GM19043 (cell line): ENCODE measurements at regions not wholly inside any gene's neighbourhood (a gene's known extent, or its start where the extent isn't known, plus 50 kb on each side); places are given as distances from the start of the nearest gene placed in this dataset.
A peak's percentile ranks its signal among the peaks of the same experiment; 100 is the strongest.
"Not testable (repeated sequence)": the region's sequence is repeated elsewhere in the genome, so short reads cannot be mapped to it uniquely, and the experiment has no call there.

Source experiments
- ATAC-seq: cut with Tn5 transposase; IDR thresholded peaks from one replicate; pipeline ENCODE4 v1.9.1; 2021; ENCODE audit warnings: low read depth; ENCODE audit not compliant: unreplicated experiment

GRCh38 chrX:16067886-16068515, 55.4 kb upstream of the GRPR start:
- ATAC-seq: peak; percentile 59

- no peak for ATAC-seq
These were observed 59.4 kb upstream of the GRPR start for GRCh38 chrX:16063921-16064320.

- no peak for ATAC-seq
These were observed 60.2 kb upstream of the GRPR start for GRCh38 chrX:16063141-16063540.

GRCh38 chrX:16061296-16061695, 62.1 kb upstream of the GRPR start:
- no peak for ATAC-seq

GRCh38 chrX:16060252-16060651, 63.1 kb upstream of the GRPR start:
- no peak for ATAC-seq

- not testable (repeated sequence) for ATAC-seq
These were observed 74.2 kb upstream of the GRPR start for GRCh38 chrX:16049126-16049525.

- no peak for ATAC-seq
These were observed 80.4 kb upstream of the GRPR start for GRCh38 chrX:16042980-16043379.

- ATAC-seq: no peak
These were observed 83.5 kb upstream of the GRPR start for GRCh38 chrX:16039834-16040233.

GRCh38 chrX:16039363-16039762, 84.0 kb upstream of the GRPR start:
- ATAC-seq: no peak

- no peak for ATAC-seq
These were observed 90.0 kb upstream of the GRPR start for GRCh38 chrX:16033331-16033730.

GRCh38 chrX:16028576-16028975, 94.8 kb upstream of the GRPR start:
- no peak for ATAC-seq

- peak; percentile 93 for ATAC-seq
These were observed 99.3 kb upstream of the GRPR start for GRCh38 chrX:16023790-16024734.

- no peak for ATAC-seq
These were observed 100.7 kb upstream of the GRPR start for GRCh38 chrX:16022580-16023200.

GRCh38 chrX:16018291-16018690, 105.1 kb upstream of the GRPR start:
- ATAC-seq: no peak

- ATAC-seq: no peak
These were observed 109.2 kb upstream of the GRPR start for GRCh38 chrX:16014171-16014570.

- ATAC-seq: no peak
These were observed 111.1 kb upstream of the GRPR start for GRCh38 chrX:16012250-16012649.

GRCh38 chrX:16005917-16006316, 117.4 kb upstream of the GRPR start:
- no peak for ATAC-seq

GRCh38 chrX:16002185-16002584, 121.2 kb upstream of the GRPR start:
- no peak for ATAC-seq

- no peak for ATAC-seq
These were observed 125.0 kb upstream of the GRPR start for GRCh38 chrX:15998350-15998749.

- no peak for ATAC-seq
These were observed 133.6 kb upstream of the GRPR start for GRCh38 chrX:15989716-15990115.
